Osteoblast (primary cell): ENCODE measurements at regions not wholly inside any gene's neighbourhood (a gene's known extent, or its start where the extent isn't known, plus 50 kb on each side); places are given as distances from the start of the nearest gene placed in this dataset.

Experiments used
- DNase-seq: peaks from one replicate; pipeline ENCODE4 v3.0.0; 2011; ENCODE audit warnings: low spot score, mixed read lengths; ENCODE audit not compliant: insufficient read length; ENCODE audit errors: missing footprints
- H2AFZ ChIP-seq: 2 replicates; pipeline ENCODE4 v1.6.0; 2011; ENCODE audit warnings: mild to moderate bottlenecking, low read length
- H3K27ac ChIP-seq: 2 replicates; pipeline ENCODE4 v1.5.1; 2011; ENCODE audit warnings: mild to moderate bottlenecking, low read depth, low read length, moderate library complexity
- H3K27me3 ChIP-seq: 2 replicates; pipeline ENCODE4 v1.6.0; 2012; ENCODE audit warnings: mild to moderate bottlenecking, control low read depth, inconsistent platforms, low read length, moderate library complexity; ENCODE audit not compliant: insufficient read depth
- H3K36me3 ChIP-seq: 2 replicates; pipeline ENCODE4 v1.5.1; 2011; ENCODE audit warnings: mild to moderate bottlenecking, low read length, control low read depth, moderate library complexity; ENCODE audit not compliant: insufficient read depth
- H3K4me1 ChIP-seq: 2 replicates; pipeline ENCODE4 v1.5.1; 2011; ENCODE audit warnings: mild to moderate bottlenecking, low read length, control low read depth, moderate library complexity; ENCODE audit not compliant: insufficient read depth
- H3K4me2 ChIP-seq: 2 replicates; pipeline ENCODE4 v1.6.0; 2011; ENCODE audit warnings: mild to moderate bottlenecking, low read length; ENCODE audit not compliant: insufficient read depth
- H3K4me3 ChIP-seq: fragments of 200-600 bp; sonication (generic); 3 replicates; pipeline ENCODE4 v1.5.1; 2012; ENCODE audit warnings: mild to moderate bottlenecking, low read length, inconsistent platforms; ENCODE audit not compliant: insufficient read depth
- H3K79me2 ChIP-seq: 2 replicates; pipeline ENCODE4 v1.6.0; 2012; ENCODE audit warnings: mild to moderate bottlenecking, low read length, control low read depth, inconsistent platforms; ENCODE audit not compliant: insufficient read depth
- H3K9me3 ChIP-seq: 2 replicates; pipeline ENCODE4 v1.5.1; 2011; ENCODE audit warnings: low read depth, low read length, control low read depth
- H4K20me1 ChIP-seq: 2 replicates; pipeline ENCODE4 v1.6.0; 2012; ENCODE audit warnings: mild to moderate bottlenecking, low read length, control low read depth; ENCODE audit not compliant: insufficient read depth
- CTCF ChIP-seq: IDR thresholded peaks from 2 replicates; pipeline ENCODE4 v1.5.1; 2011; ENCODE audit warnings: mild to moderate bottlenecking, low read depth, low read length, moderate library complexity; ENCODE audit errors: extremely low read depth

- Histone ChIP-seq H3K27me3 (no peaks in the 10 kb centered on the region), H3K4me2 (no peak overlapping the region), H3K27ac (no peak overlapping the region), H4K20me1 (no peaks in the 10 kb centered on the region), H2AFZ (no peak overlapping the region), H3K9me3 (peaks cover 2% of the 10 kb centered on the region), H3K4me1 (no peaks in the 10 kb centered on the region), H3K36me3 (no peaks in the 10 kb centered on the region), H3K79me2 (no peaks in the 10 kb centered on the region), H3K4me3 (no peak overlapping the region)
- no peak for TF ChIP-seq CTCF
- DNase-seq: no peak
Observed at GRCh38 chr16:65773301-65773874, 593.1 kb upstream of the CDH5 start.

- Histone ChIP-seq H3K4me3 (no peak overlapping the region), H3K9me3 (peaks cover 2% of the 10 kb centered on the region), H3K4me2 (no peak overlapping the region), H3K27ac (no peak overlapping the region), H4K20me1 (no peaks in the 10 kb centered on the region), H3K79me2 (no peaks in the 10 kb centered on the region), H3K27me3 (no peaks in the 10 kb centered on the region), H3K4me1 (no peaks in the 10 kb centered on the region), H3K36me3 (no peaks in the 10 kb centered on the region), H2AFZ (no peak overlapping the region)
- no peak for TF ChIP-seq CTCF
- DNase-seq: no peak
Observed at GRCh38 chr16:65772134-65772732, 594.3 kb upstream of the CDH5 start.

- Histone ChIP-seq H4K20me1 (no peaks in the 10 kb centered on the region), H3K27ac (no peak overlapping the region), H3K36me3 (no peaks in the 10 kb centered on the region), H3K4me2 (no peak overlapping the region), H2AFZ (no peak overlapping the region), H3K4me3 (no peak overlapping the region), H3K27me3 (no peaks in the 10 kb centered on the region), H3K4me1 (no peaks in the 10 kb centered on the region), H3K79me2 (no peaks in the 10 kb centered on the region), H3K9me3 (peaks cover 2% of the 10 kb centered on the region)
- no peak for TF ChIP-seq CTCF
- no peak for DNase-seq
Observed at GRCh38 chr16:65771707-65772106, 594.8 kb upstream of the CDH5 start.

DNA sequence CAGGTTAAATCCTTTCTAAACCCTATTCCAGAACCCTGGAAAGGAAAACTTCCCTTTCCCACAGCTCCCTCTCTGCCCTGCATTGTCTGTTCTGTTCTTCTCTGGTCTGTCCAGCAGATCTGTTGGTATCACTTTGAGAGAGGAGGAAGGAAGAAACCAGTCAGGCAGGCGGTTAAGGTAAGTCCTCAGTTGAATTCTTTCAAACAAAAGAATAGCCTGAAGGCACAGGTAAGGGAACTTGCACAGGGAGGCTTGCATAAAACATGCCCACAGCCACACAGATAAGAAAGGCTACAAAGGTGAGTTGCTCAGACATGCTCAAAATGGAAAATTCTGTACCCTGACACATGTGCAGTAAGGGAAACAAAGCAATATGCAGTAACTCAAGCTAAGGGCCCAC lies 595.7 kb upstream of the CDH5 start:
- peaks cover 2% of the 10 kb centered on the region for H3K9me3 ChIP-seq
- no peaks in the 10 kb centered on the region for H3K36me3 ChIP-seq
- H3K4me1 ChIP-seq: no peaks in the 10 kb centered on the region
- no peak overlapping the region for H3K4me3 ChIP-seq
- no peak overlapping the region for H2AFZ ChIP-seq
- no peak for TF ChIP-seq CTCF
- no peak overlapping the region for H3K4me2 ChIP-seq
- no peaks in the 10 kb centered on the region for H4K20me1 ChIP-seq
- no peak overlapping the region for H3K27ac ChIP-seq
- no peaks in the 10 kb centered on the region for H3K79me2 ChIP-seq
- no peak for DNase-seq
- H3K27me3 ChIP-seq: no peaks in the 10 kb centered on the region
